ENCODE measurements at regions not wholly inside any gene's neighbourhood (a gene's known extent, or its start where the extent isn't known, plus 50 kb on each side); places are given as distances from the start of the nearest gene placed in this dataset.

GRCh38 chr18:47615043-47615442 lies 315.4 kb downstream of the SMAD2 start:
- no peak for DNase-seq (ENCODE audit: low spot score in 2 of 2)

GRCh38 chr18:47613929-47614328 lies 316.5 kb downstream of the SMAD2 start:
- Histone ChIP-seq H3K27ac (no peak overlapping the region), H3K9me3 (peaks cover 0 to 7% (median 0%) of the 10 kb centered on the region in 4 donors), H3K36me3 (no peaks in the 10 kb centered on the region), H3K4me3 (no peak overlapping the region), H3K4me1 (no peaks in the 10 kb centered on the region), H3K27me3 (no peaks in the 10 kb centered on the region)
- DNase-seq (ENCODE audit: low spot score in 2 of 2), result no peak
- no peak for TF ChIP-seq EP300 (IDR thresholded peaks at IDR 0.05)
- TF ChIP-seq POLR2A (IDR thresholded peaks at IDR 0.05), result no peak

More at GRCh38 chr18:47615043-47615442, 315.4 kb downstream of the SMAD2 start:
- Histone ChIP-seq H3K9me3 (peaks cover 0 to 7% (median 0%) of the 10 kb centered on the region in 4 donors), H3K27me3 (no peaks in the 10 kb centered on the region), H3K36me3 (no peaks in the 10 kb centered on the region), H3K4me3 (no peak overlapping the region), H3K27ac (no peak overlapping the region), H3K4me1 (no peaks in the 10 kb centered on the region)
- 59 to 65% methylated on average over 2 of the region's 2 CpGs for WGBS, 2 donors
- TF ChIP-seq EP300 (IDR thresholded peaks at IDR 0.05), result no peak
- TF ChIP-seq POLR2A (IDR thresholded peaks at IDR 0.05), result no peak
- TF ChIP-seq CTCF (IDR thresholded peaks at IDR 0.05), result no peak

- Histone ChIP-seq H3K4me3 (no peak overlapping the region), H3K4me1 (no peaks in the 10 kb centered on the region), H3K36me3 (no peaks in the 10 kb centered on the region), H3K27me3 (no peaks in the 10 kb centered on the region), H3K27ac (no peak overlapping the region), H3K9me3 (peaks cover 0 to 7% (median 0%) of the 10 kb centered on the region in 4 donors)
- TF ChIP-seq CTCF (IDR thresholded peaks at IDR 0.05) (no peak), POLR2A (IDR thresholded peaks at IDR 0.05) (no peak), EP300 (IDR thresholded peaks at IDR 0.05) (no peak)
- DNase-seq (ENCODE audit: low spot score in 2 of 2), result no peak
- WGBS, 2 donors, result 40 to 57% methylated on average over 3 of the region's 3 CpGs
These were observed 318.8 kb downstream of the SMAD2 start for GRCh38 chr18:47611649-47612048.

DNA sequence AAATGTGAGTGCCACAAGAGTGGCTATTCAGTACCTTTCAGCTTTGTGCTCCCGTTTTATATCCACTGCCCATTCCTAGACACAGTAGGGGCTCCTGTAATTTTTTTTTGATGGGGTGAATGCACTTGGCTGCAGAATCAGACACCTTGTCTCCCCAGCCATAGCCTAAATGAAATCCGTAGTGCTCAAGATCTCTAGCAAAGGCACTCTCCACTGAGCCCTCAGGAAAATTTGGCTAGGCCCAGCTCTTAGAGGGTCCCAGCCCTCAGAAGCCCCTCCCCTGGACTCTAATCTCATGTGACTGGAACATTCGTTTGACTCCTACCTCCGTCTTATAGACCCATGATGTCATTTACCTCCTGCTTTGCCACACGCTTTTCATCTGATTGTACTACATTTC lies 323.9 kb downstream of the SMAD2 start:
- Histone ChIP-seq H3K9me3 (peaks cover 0 to 7% (median 0%) of the 10 kb centered on the region in 4 donors), H3K4me1 (no peaks in the 10 kb centered on the region), H3K36me3 (no peaks in the 10 kb centered on the region), H3K27me3 (no peaks in the 10 kb centered on the region), H3K4me3 (no peak overlapping the region), H3K27ac (no peak overlapping the region)
- WGBS, 2 donors, result 66 to 70% methylated on average over 5 of the region's 5 CpGs
- DNase-seq (ENCODE audit: low spot score in 2 of 2), result no peak
- TF ChIP-seq POLR2A (IDR thresholded peaks at IDR 0.05), result no peak
- no peak for TF ChIP-seq EP300 (IDR thresholded peaks at IDR 0.05)
- TF ChIP-seq CTCF (IDR thresholded peaks at IDR 0.05), result no peak

DNA sequence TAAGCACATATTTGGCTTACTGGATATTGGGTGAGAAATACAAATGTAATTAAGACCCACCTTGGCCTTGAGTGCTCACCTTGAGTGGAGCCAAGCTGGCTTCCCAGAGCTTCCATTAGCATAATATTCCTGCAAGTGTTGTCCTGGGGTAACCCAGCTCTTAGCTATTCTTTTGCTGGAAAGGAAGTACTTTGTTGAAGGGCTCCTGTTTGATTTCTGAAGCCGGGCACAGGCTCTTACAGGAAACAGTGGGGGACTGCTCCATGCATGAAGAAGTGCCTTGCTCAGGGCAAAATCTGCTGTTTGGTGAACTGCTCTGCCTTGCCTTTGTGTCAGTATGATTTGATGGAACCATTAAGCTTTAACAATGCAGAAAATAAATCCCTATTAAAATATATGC lies 325.4 kb downstream of the SMAD2 start:
- no peaks in the 10 kb centered on the region for H3K9me3 ChIP-seq
- TF ChIP-seq POLR2A (IDR thresholded peaks at IDR 0.05), result no peak
- TF ChIP-seq EP300 (IDR thresholded peaks at IDR 0.05), result no peak
- TF ChIP-seq CTCF (IDR thresholded peaks at IDR 0.05), result no peak
- WGBS, 2 donors, result 11 to 20% methylated on average over 1 of the region's 1 CpG
- no peaks in the 10 kb centered on the region for H3K4me1 ChIP-seq
- H3K27ac ChIP-seq, result no peak overlapping the region
- no peak overlapping the region for H3K4me3 ChIP-seq
- no peaks in the 10 kb centered on the region for H3K27me3 ChIP-seq
- H3K36me3 ChIP-seq, result no peaks in the 10 kb centered on the region
- DNase-seq (ENCODE audit: low spot score in 2 of 2), result no peak

DNA sequence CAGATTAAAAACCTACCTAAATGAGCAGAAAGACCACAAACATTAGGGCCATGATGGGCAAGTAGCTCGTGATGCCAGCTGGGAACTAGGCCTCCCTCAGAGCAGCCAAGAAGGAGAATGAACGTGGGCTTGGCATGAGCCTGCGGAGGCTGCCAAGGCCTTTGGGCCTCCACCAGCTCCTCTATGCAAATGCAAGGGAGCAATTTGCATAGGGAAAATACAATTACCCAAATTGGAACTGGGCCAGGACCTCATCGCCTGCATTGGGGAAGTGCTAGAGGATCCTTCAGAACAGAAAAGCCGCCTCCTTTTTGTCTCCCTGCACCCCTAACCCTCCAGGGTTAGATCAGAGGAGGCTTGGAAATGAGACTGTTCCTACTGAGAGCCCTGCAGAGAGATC lies 326.4 kb downstream of the SMAD2 start:
- no peak for TF ChIP-seq EP300 (IDR thresholded peaks at IDR 0.05)
- no peak for TF ChIP-seq CTCF (IDR thresholded peaks at IDR 0.05)
- no peak for TF ChIP-seq POLR2A (IDR thresholded peaks at IDR 0.05)
- no peak overlapping the region for H3K27ac ChIP-seq
- H3K9me3 ChIP-seq, result no peaks in the 10 kb centered on the region
- H3K27me3 ChIP-seq, result no peaks in the 10 kb centered on the region
- H3K4me1 ChIP-seq, result no peaks in the 10 kb centered on the region
- H3K4me3 ChIP-seq, result no peak overlapping the region
- no peaks in the 10 kb centered on the region for H3K36me3 ChIP-seq
- no peak for DNase-seq (ENCODE audit: low spot score in 2 of 2)
- 67 to 74% methylated on average over 5 of the region's 5 CpGs for WGBS, 2 donors

Data from tibial nerve (tissue), 4 donors.